GM10248 (cell line): ENCODE measurements at regions not wholly inside any gene's neighbourhood (a gene's known extent, or its start where the extent isn't known, plus 50 kb on each side); places are given as distances from the start of the nearest gene placed in this dataset.

Source experiments
- CTCF ChIA-PET: fragments of 300-600 bp; sonication (Branson Sonifier 250); formaldehyde crosslinking; extraction: SDS; loops from one replicate; lab custom pipeline; 2021; ENCODE audit warnings: antibody characterized with exemption; lab: Yijun Ruan, JAX
- POLR2A ChIA-PET: fragments of 350-650 bp; sonication (Branson Sonifier 250); formaldehyde crosslinking; extraction: SDS; loops from one replicate; lab custom pipeline; 2020; ENCODE audit warnings: antibody characterized with exemption; lab: Yijun Ruan, JAX
- DNase-seq: peaks from one replicate; pipeline ENCODE4 v3.0.0; 2012; ENCODE audit errors: extremely low spot score
- TF ChIP-seq, protein P1 (sequence below): IDR thresholded peaks from 2 replicates; pipeline ENCODE4 v1.5.1; 2012; ENCODE audit warnings: mild to moderate bottlenecking, low read depth; ENCODE audit errors: extremely low read depth, missing control alignments, control extremely low read depth

- POLR2A ChIA-PET, result no interaction called here
- DNase-seq, result no peak
- TF ChIP-seq, protein P1, sequence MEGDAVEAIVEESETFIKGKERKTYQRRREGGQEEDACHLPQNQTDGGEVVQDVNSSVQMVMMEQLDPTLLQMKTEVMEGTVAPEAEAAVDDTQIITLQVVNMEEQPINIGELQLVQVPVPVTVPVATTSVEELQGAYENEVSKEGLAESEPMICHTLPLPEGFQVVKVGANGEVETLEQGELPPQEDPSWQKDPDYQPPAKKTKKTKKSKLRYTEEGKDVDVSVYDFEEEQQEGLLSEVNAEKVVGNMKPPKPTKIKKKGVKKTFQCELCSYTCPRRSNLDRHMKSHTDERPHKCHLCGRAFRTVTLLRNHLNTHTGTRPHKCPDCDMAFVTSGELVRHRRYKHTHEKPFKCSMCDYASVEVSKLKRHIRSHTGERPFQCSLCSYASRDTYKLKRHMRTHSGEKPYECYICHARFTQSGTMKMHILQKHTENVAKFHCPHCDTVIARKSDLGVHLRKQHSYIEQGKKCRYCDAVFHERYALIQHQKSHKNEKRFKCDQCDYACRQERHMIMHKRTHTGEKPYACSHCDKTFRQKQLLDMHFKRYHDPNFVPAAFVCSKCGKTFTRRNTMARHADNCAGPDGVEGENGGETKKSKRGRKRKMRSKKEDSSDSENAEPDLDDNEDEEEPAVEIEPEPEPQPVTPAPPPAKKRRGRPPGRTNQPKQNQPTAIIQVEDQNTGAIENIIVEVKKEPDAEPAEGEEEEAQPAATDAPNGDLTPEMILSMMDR, result no peak
- CTCF ChIA-PET, result no interaction called here
Observed at GRCh38 chr7:18408461-18408860, 87.1 kb upstream of the HDAC9 start.

GRCh38 chr7:18408868-18409267 is 86.7 kb upstream of the HDAC9 start:
- no peak for DNase-seq
- TF ChIP-seq, protein P1, result no peak
- ChIA-PET CTCF (no interaction called here), POLR2A (no interaction called here)

DNA sequence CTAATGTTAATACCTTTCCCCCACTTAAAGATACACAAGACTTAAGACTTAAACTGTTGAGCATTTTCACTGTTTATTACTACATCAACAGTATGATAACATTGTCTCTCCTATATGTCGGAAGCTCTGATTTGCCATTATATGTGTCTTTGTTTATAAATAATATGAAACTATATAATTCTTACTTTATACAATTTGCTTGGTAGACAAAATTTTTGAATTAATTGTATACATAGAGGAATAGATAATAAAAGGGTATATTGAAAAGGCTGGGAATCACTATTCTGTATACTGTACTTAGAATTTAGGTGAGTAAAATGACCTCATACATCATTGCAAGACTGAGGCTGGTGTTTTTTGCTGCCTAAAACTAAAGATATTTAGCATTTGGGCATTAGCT is 82.1 kb upstream of the HDAC9 start:
- CTCF ChIA-PET, result no interaction called here
- POLR2A ChIA-PET, result no interaction called here
- DNase-seq, result no peak
- TF ChIP-seq, protein P1, result no peak

DNA sequence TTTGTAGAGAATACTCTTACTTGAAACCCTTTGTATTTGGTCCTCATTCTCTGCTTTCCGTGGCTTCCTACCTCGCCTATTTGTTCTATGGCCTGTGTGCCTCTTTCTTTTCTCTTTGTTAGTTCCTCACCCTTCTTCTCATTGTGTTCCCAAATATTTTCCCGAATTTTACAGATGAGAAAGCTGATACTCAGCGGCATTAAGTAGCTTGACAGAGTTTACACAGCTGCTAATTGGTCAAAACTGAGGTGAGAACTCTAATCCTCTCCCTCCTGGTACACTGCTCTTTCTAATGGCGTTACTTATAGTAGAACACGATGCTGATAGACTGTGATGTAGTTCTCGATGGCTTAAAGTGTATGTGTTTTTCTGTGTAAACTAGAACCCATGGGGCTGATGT is 80.7 kb upstream of the HDAC9 start:
- DNase-seq, result no peak
- CTCF ChIA-PET, result interaction anchor here (1.2 kb wide), 1 partner anchor 9 kb away, joined by 3 read pairs; no protein-coding TSS in a partner anchor
- TF ChIP-seq, protein P1, result no peak
- POLR2A ChIA-PET, result no interaction called here

DNA sequence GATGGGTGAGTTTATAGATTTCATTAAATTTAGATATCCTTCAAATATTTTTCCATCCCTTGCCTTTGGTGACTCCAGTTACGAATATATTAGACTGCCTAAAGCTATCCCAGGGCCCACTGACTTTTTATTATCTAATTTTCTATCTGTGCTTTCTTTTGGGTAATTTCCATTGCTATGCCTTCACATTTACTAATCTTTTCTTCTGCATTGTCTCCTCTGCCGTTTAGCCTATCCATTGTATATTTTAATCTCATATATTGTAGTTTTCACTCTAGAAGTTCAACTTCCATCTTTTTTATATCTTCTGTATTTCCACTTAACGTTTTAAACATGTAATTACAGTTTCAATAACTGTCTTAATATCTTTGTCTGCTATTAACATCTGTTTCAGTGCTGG is 78.6 kb upstream of the HDAC9 start:
- TF ChIP-seq, protein P1, result no peak
- DNase-seq, result no peak
- CTCF ChIA-PET, result interaction anchor here (2.0 kb wide), 1 partner anchor 18 kb away, joined by 5 read pairs; no protein-coding TSS in a partner anchor
- POLR2A ChIA-PET, result no interaction called here

DNA sequence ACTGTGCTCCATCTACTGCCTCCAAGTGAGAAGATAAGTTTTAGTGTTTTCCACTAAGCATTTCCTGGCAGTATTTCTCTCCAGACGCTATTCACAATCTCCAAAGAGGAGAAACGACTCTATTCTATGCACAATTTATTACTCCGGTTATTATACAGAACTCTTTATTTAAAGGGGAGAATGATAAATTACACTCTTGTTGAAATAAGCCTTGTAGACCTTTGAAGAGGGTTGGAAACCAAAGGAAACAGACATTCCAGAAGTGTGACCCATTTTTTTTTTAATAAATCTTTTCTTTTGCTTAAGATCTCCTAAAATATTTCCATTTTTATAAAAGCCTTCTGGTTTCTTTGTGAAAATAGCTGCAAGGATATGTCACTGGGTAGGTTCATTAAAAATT is 76.1 kb upstream of the HDAC9 start:
- CTCF ChIA-PET, result interaction anchor here (1.5 kb wide), 1 partner anchor 9 kb away, joined by 5 read pairs; no protein-coding TSS in a partner anchor
- TF ChIP-seq, protein P1, result no peak
- no peak for DNase-seq
- POLR2A ChIA-PET, result no interaction called here
